ENCODE measurements at regions not wholly inside any gene's neighbourhood (a gene's known extent, or its start where the extent isn't known, plus 50 kb on each side); places are given as distances from the start of the nearest gene placed in this dataset.

GRCh38 chr5:51990241-51990640 lies 607.0 kb downstream of the ISL1 start:
- no peak overlapping the region for H2BK5ac ChIP-seq (ENCODE audit: low read length)
- no peak overlapping the region for H3K4me2 ChIP-seq (ENCODE audit: low read length)
- H2BK120ac ChIP-seq (ENCODE audit: low read depth, low read length), result no peak overlapping the region
- no peak overlapping the region for H2AK5ac ChIP-seq (ENCODE audit: low read length)
- H3K27me3 ChIP-seq (ENCODE audit: insufficient read depth, low read length, poor library complexity), result no peaks in the 10 kb centered on the region
- H2BK15ac ChIP-seq (replicated peaks; ENCODE audit: low read depth), result no peak overlapping the region
- no CpG with 5 or more reads among the region's 2 CpGs for WGBS (ENCODE audit: extremely low coverage, insufficient coverage, low lambda C conversion rate)
- H3K27ac ChIP-seq (ENCODE audit: low read depth, low read length), result no peak overlapping the region
- no peaks in the 10 kb centered on the region for H3K79me1 ChIP-seq (ENCODE audit: low read length)
- H3K36me3 ChIP-seq (ENCODE audit: control insufficient read depth, insufficient read depth, low read length), result no peaks in the 10 kb centered on the region
- H3K18ac ChIP-seq (ENCODE audit: low read length), result no peak overlapping the region
- no peak overlapping the region for H3K4ac ChIP-seq (ENCODE audit: low read depth, low read length)
- no peak overlapping the region for H3K23ac ChIP-seq (ENCODE audit: low read length)
- H3K4me1 ChIP-seq (ENCODE audit: control insufficient read depth, low read depth, low read length), result no peaks in the 10 kb centered on the region
- no peak overlapping the region for H4K5ac ChIP-seq (ENCODE audit: low read length)
- no peak overlapping the region for H3K4me3 ChIP-seq (ENCODE audit: low read length)
- no peak overlapping the region for H4K8ac ChIP-seq (ENCODE audit: low read depth, low read length)
- H3K56ac ChIP-seq (ENCODE audit: low read length), result no peak overlapping the region
- no peak for DNase-seq
- no peak overlapping the region for H3K9ac ChIP-seq (ENCODE audit: low read length)
- H3K79me2 ChIP-seq (ENCODE audit: control insufficient read depth, insufficient read depth, low read length), result no peaks in the 10 kb centered on the region

GRCh38 chr5:51990661-51991180 lies 607.5 kb downstream of the ISL1 start:
- no peak overlapping the region for H3K27ac ChIP-seq (ENCODE audit: low read depth, low read length)
- H3K4me1 ChIP-seq (ENCODE audit: control insufficient read depth, low read depth, low read length), result no peaks in the 10 kb centered on the region
- DNase-seq, result no peak
- H2BK120ac ChIP-seq (ENCODE audit: low read depth, low read length), result no peak overlapping the region
- WGBS (ENCODE audit: extremely low coverage, insufficient coverage, low lambda C conversion rate), result no CpG with 5 or more reads among the region's 1 CpG
- no peak overlapping the region for H3K18ac ChIP-seq (ENCODE audit: low read length)
- no peak overlapping the region for H3K56ac ChIP-seq (ENCODE audit: low read length)
- no peaks in the 10 kb centered on the region for H3K79me1 ChIP-seq (ENCODE audit: low read length)
- H2AK5ac ChIP-seq (ENCODE audit: low read length), result no peak overlapping the region
- no peaks in the 10 kb centered on the region for H3K79me2 ChIP-seq (ENCODE audit: control insufficient read depth, insufficient read depth, low read length)
- no peak overlapping the region for H4K5ac ChIP-seq (ENCODE audit: low read length)
- no peak overlapping the region for H3K23ac ChIP-seq (ENCODE audit: low read length)
- no peak overlapping the region for H4K8ac ChIP-seq (ENCODE audit: low read depth, low read length)
- no peaks in the 10 kb centered on the region for H3K27me3 ChIP-seq (ENCODE audit: insufficient read depth, low read length, poor library complexity)
- H2BK15ac ChIP-seq (replicated peaks; ENCODE audit: low read depth), result no peak overlapping the region
- no peak overlapping the region for H3K4me3 ChIP-seq (ENCODE audit: low read length)
- no peak overlapping the region for H3K4ac ChIP-seq (ENCODE audit: low read depth, low read length)
- no peaks in the 10 kb centered on the region for H3K36me3 ChIP-seq (ENCODE audit: control insufficient read depth, insufficient read depth, low read length)
- H3K9ac ChIP-seq (ENCODE audit: low read length), result no peak overlapping the region
- H3K4me2 ChIP-seq (ENCODE audit: low read length), result no peak overlapping the region
- H2BK5ac ChIP-seq (ENCODE audit: low read length), result no peak overlapping the region

- no peak overlapping the region for H3K4me2 ChIP-seq (ENCODE audit: low read length)
- H3K36me3 ChIP-seq (ENCODE audit: control insufficient read depth, insufficient read depth, low read length), result no peaks in the 10 kb centered on the region
- no peaks in the 10 kb centered on the region for H3K27me3 ChIP-seq (ENCODE audit: insufficient read depth, low read length, poor library complexity)
- H3K79me1 ChIP-seq (ENCODE audit: low read length), result no peaks in the 10 kb centered on the region
- H3K4ac ChIP-seq (ENCODE audit: low read depth, low read length), result no peak overlapping the region
- H3K4me1 ChIP-seq (ENCODE audit: control insufficient read depth, low read depth, low read length), result no peaks in the 10 kb centered on the region
- no peak overlapping the region for H3K23ac ChIP-seq (ENCODE audit: low read length)
- WGBS (ENCODE audit: extremely low coverage, insufficient coverage, low lambda C conversion rate), result no CpG with 5 or more reads among the region's 3 CpGs
- H3K79me2 ChIP-seq (ENCODE audit: control insufficient read depth, insufficient read depth, low read length), result no peaks in the 10 kb centered on the region
- no peak overlapping the region for H3K4me3 ChIP-seq (ENCODE audit: low read length)
- H2BK5ac ChIP-seq (ENCODE audit: low read length), result no peak overlapping the region
- no peak overlapping the region for H3K56ac ChIP-seq (ENCODE audit: low read length)
- H4K5ac ChIP-seq (ENCODE audit: low read length), result no peak overlapping the region
- H2BK15ac ChIP-seq (replicated peaks; ENCODE audit: low read depth), result no peak overlapping the region
- no peak overlapping the region for H4K8ac ChIP-seq (ENCODE audit: low read depth, low read length)
- DNase-seq, result no peak
- no peak overlapping the region for H3K27ac ChIP-seq (ENCODE audit: low read depth, low read length)
- H2BK120ac ChIP-seq (ENCODE audit: low read depth, low read length), result no peak overlapping the region
- H3K18ac ChIP-seq (ENCODE audit: low read length), result no peak overlapping the region
- no peak overlapping the region for H3K9ac ChIP-seq (ENCODE audit: low read length)
- H2AK5ac ChIP-seq (ENCODE audit: low read length), result no peak overlapping the region
Observed at GRCh38 chr5:51991940-51992339, 608.7 kb downstream of the ISL1 start.

GRCh38 chr5:51995773-51996306 lies 612.6 kb downstream of the ISL1 start:
- no CpG with 5 or more reads among the region's 5 CpGs for WGBS (ENCODE audit: extremely low coverage, insufficient coverage, low lambda C conversion rate)

GRCh38 chr5:51996356-51996861 lies 613.2 kb downstream of the ISL1 start:
- no peak overlapping the region for H2BK5ac ChIP-seq (ENCODE audit: low read length)
- H4K5ac ChIP-seq (ENCODE audit: low read length), result no peak overlapping the region
- no peak overlapping the region for H2AK5ac ChIP-seq (ENCODE audit: low read length)
- no peaks in the 10 kb centered on the region for H3K4me1 ChIP-seq (ENCODE audit: control insufficient read depth, low read depth, low read length)
- H3K18ac ChIP-seq (ENCODE audit: low read length), result no peak overlapping the region
- no peak overlapping the region for H3K9ac ChIP-seq (ENCODE audit: low read length)
- H3K23ac ChIP-seq (ENCODE audit: low read length), result no peak overlapping the region
- no peaks in the 10 kb centered on the region for H3K79me2 ChIP-seq (ENCODE audit: control insufficient read depth, insufficient read depth, low read length)
- H4K8ac ChIP-seq (ENCODE audit: low read depth, low read length), result no peak overlapping the region
- DNase-seq, result no peak
- H3K36me3 ChIP-seq (ENCODE audit: control insufficient read depth, insufficient read depth, low read length), result no peaks in the 10 kb centered on the region
- no peak overlapping the region for H3K27ac ChIP-seq (ENCODE audit: low read depth, low read length)
- H2BK120ac ChIP-seq (ENCODE audit: low read depth, low read length), result no peak overlapping the region
- H3K4ac ChIP-seq (ENCODE audit: low read depth, low read length), result no peak overlapping the region
- no peak overlapping the region for H3K4me3 ChIP-seq (ENCODE audit: low read length)
- H3K27me3 ChIP-seq (ENCODE audit: insufficient read depth, low read length, poor library complexity), result no peaks in the 10 kb centered on the region
- WGBS (ENCODE audit: extremely low coverage, insufficient coverage, low lambda C conversion rate), result no CpG with 5 or more reads among the region's 1 CpG
- no peaks in the 10 kb centered on the region for H3K79me1 ChIP-seq (ENCODE audit: low read length)
- no peak overlapping the region for H3K4me2 ChIP-seq (ENCODE audit: low read length)
- no peak overlapping the region for H3K56ac ChIP-seq (ENCODE audit: low read length)
- H2BK15ac ChIP-seq (replicated peaks; ENCODE audit: low read depth), result no peak overlapping the region

More at GRCh38 chr5:51995773-51996306, 612.6 kb downstream of the ISL1 start:
- no peak overlapping the region for H3K4me2 ChIP-seq (ENCODE audit: low read length)
- no peak overlapping the region for H3K27ac ChIP-seq (ENCODE audit: low read depth, low read length)
- H2BK5ac ChIP-seq (ENCODE audit: low read length), result no peak overlapping the region
- H4K5ac ChIP-seq (ENCODE audit: low read length), result no peak overlapping the region
- no peak overlapping the region for H3K4me3 ChIP-seq (ENCODE audit: low read length)
- no peaks in the 10 kb centered on the region for H3K36me3 ChIP-seq (ENCODE audit: control insufficient read depth, insufficient read depth, low read length)
- no peaks in the 10 kb centered on the region for H3K4me1 ChIP-seq (ENCODE audit: control insufficient read depth, low read depth, low read length)
- H3K79me2 ChIP-seq (ENCODE audit: control insufficient read depth, insufficient read depth, low read length), result no peaks in the 10 kb centered on the region
- no peak overlapping the region for H3K9ac ChIP-seq (ENCODE audit: low read length)
- no peak overlapping the region for H3K18ac ChIP-seq (ENCODE audit: low read length)
- H2BK15ac ChIP-seq (replicated peaks; ENCODE audit: low read depth), result no peak overlapping the region
- no peak overlapping the region for H3K23ac ChIP-seq (ENCODE audit: low read length)
- H3K79me1 ChIP-seq (ENCODE audit: low read length), result no peaks in the 10 kb centered on the region
- DNase-seq, result no peak
- no peaks in the 10 kb centered on the region for H3K27me3 ChIP-seq (ENCODE audit: insufficient read depth, low read length, poor library complexity)
- H2BK120ac ChIP-seq (ENCODE audit: low read depth, low read length), result no peak overlapping the region
- no peak overlapping the region for H4K8ac ChIP-seq (ENCODE audit: low read depth, low read length)
- H3K4ac ChIP-seq (ENCODE audit: low read depth, low read length), result no peak overlapping the region
- no peak overlapping the region for H2AK5ac ChIP-seq (ENCODE audit: low read length)
- no peak overlapping the region for H3K56ac ChIP-seq (ENCODE audit: low read length)

GRCh38 chr5:51997500-51997899 lies 614.3 kb downstream of the ISL1 start:
- no peak for DNase-seq
- Histone ChIP-seq H3K36me3 (ENCODE audit: control insufficient read depth, insufficient read depth, low read length) (no peaks in the 10 kb centered on the region), H3K56ac (ENCODE audit: low read length) (no peak overlapping the region), H3K9ac (ENCODE audit: low read length) (no peak overlapping the region), H3K4me1 (ENCODE audit: control insufficient read depth, low read depth, low read length) (no peaks in the 10 kb centered on the region), H2AK5ac (ENCODE audit: low read length) (no peak overlapping the region), H4K8ac (ENCODE audit: low read depth, low read length) (no peak overlapping the region), H3K4me2 (ENCODE audit: low read length) (no peak overlapping the region), H3K27me3 (ENCODE audit: insufficient read depth, low read length, poor library complexity) (no peaks in the 10 kb centered on the region), H3K4me3 (ENCODE audit: low read length) (no peak overlapping the region), H2BK5ac (ENCODE audit: low read length) (no peak overlapping the region), H3K79me1 (ENCODE audit: low read length) (no peaks in the 10 kb centered on the region), H3K79me2 (ENCODE audit: control insufficient read depth, insufficient read depth, low read length) (no peaks in the 10 kb centered on the region), H3K27ac (ENCODE audit: low read depth, low read length) (no peak overlapping the region), H3K4ac (ENCODE audit: low read depth, low read length) (no peak overlapping the region), H4K5ac (ENCODE audit: low read length) (no peak overlapping the region), H3K23ac (ENCODE audit: low read length) (no peak overlapping the region), H2BK15ac (replicated peaks; ENCODE audit: low read depth) (no peak overlapping the region), H3K18ac (ENCODE audit: low read length) (no peak overlapping the region), H2BK120ac (ENCODE audit: low read depth, low read length) (no peak overlapping the region)

Data from mesendoderm (in vitro differentiated cells).